ENCODE measurements at regions not wholly inside any gene's neighbourhood (a gene's known extent, or its start where the extent isn't known, plus 50 kb on each side); places are given as distances from the start of the nearest gene placed in this dataset.

DNA sequence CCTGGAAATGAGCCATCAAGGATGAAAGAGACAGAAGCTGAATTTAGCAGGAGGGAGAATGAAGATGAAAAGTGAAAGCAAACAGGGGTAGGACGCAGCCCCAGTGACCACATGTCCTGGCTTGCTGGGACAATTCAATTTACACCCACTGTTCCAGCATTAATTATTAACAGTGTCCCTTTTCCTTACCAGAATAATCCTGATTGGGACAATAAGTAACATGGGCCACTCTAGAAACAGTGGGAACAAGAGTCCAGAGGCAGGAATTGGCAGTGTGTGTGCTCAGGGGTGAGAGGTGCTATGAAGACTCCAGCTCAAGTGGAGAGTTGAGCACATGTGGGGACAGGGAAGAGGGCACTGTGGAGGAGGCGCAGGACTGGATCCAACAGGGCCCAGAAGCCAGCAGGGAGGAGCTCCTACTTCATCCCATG, 147.1 kb downstream of the C5orf15 start:
- ATAC-seq, result no peak
- TF ChIP-seq ZNF565 (CRISPR knock-in tag; conservative IDR thresholded peaks at IDR 0.05; ENCODE audit: low read depth), result no peak
- no peak for TF ChIP-seq ZFP3 (CRISPR knock-in tag; IDR thresholded peaks at IDR 0.05)

- no peak for ATAC-seq
- no peak for TF ChIP-seq SNAI2 (CRISPR knock-in tag; IDR thresholded peaks at IDR 0.05)
- no peak for TF ChIP-seq ZC3H10 (CRISPR knock-in tag; IDR thresholded peaks at IDR 0.05)
- no peak for TF ChIP-seq CSRNP3 (CRISPR knock-in tag; IDR thresholded peaks at IDR 0.05)
- no peak for TF ChIP-seq ESRRG (CRISPR knock-in tag; IDR thresholded peaks at IDR 0.05)
- TF ChIP-seq OSR1 (CRISPR knock-in tag; IDR thresholded peaks at IDR 0.05), result no peak
- no peak for TF ChIP-seq RARB (CRISPR knock-in tag; IDR thresholded peaks at IDR 0.05)
- no peak for TF ChIP-seq TCF4 (CRISPR knock-in tag; IDR thresholded peaks at IDR 0.05; ENCODE audit: borderline replicate concordance)
- TF ChIP-seq BACH2 (CRISPR knock-in tag; IDR thresholded peaks at IDR 0.05; ENCODE audit: borderline replicate concordance), result no peak
- no peak for TF ChIP-seq PATZ1 (CRISPR knock-in tag; IDR thresholded peaks at IDR 0.05; ENCODE audit: borderline replicate concordance)
- TF ChIP-seq CSDC2 (CRISPR knock-in tag; IDR thresholded peaks at IDR 0.05), result no peak
- TF ChIP-seq, protein P1, sequence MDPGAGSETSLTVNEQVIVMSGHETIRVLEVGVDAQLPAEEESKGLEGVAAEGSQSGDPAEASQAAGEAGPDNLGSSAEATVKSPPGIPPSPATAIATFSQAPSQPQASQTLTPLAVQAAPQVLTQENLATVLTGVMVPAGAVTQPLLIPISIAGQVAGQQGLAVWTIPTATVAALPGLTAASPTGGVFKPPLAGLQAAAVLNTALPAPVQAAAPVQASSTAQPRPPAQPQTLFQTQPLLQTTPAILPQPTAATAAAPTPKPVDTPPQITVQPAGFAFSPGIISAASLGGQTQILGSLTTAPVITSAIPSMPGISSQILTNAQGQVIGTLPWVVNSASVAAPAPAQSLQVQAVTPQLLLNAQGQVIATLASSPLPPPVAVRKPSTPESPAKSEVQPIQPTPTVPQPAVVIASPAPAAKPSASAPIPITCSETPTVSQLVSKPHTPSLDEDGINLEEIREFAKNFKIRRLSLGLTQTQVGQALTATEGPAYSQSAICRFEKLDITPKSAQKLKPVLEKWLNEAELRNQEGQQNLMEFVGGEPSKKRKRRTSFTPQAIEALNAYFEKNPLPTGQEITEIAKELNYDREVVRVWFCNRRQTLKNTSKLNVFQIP (CRISPR knock-in tag; IDR thresholded peaks at IDR 0.05; ENCODE audit: borderline replicate concordance, low read depth), result no peak
These were observed 147.9 kb downstream of the C5orf15 start for GRCh38 chr5:133820507-133820906.

- TF ChIP-seq SNAI2 (CRISPR knock-in tag; IDR thresholded peaks at IDR 0.05) (no peak), OSR1 (CRISPR knock-in tag; IDR thresholded peaks at IDR 0.05) (no peak), ZNF565 (CRISPR knock-in tag; conservative IDR thresholded peaks at IDR 0.05; ENCODE audit: low read depth) (no peak), TCF4 (CRISPR knock-in tag; IDR thresholded peaks at IDR 0.05; ENCODE audit: borderline replicate concordance) (no peak), TSHZ2 (CRISPR knock-in tag; IDR thresholded peaks at IDR 0.05) (no peak), RARB (CRISPR knock-in tag; IDR thresholded peaks at IDR 0.05) (no peak)
- no peak for ATAC-seq
These were observed 148.4 kb downstream of the C5orf15 start for GRCh38 chr5:133819977-133820471.

GRCh38 chr5:133818869-133819600, 149.4 kb downstream of the C5orf15 start:
- no peak for ATAC-seq
- TF ChIP-seq CSRNP3 (CRISPR knock-in tag; IDR thresholded peaks at IDR 0.05), result no peak
- TF ChIP-seq GLIS3 (CRISPR knock-in tag; IDR thresholded peaks at IDR 0.05), result no peak
- TF ChIP-seq, protein P2, sequence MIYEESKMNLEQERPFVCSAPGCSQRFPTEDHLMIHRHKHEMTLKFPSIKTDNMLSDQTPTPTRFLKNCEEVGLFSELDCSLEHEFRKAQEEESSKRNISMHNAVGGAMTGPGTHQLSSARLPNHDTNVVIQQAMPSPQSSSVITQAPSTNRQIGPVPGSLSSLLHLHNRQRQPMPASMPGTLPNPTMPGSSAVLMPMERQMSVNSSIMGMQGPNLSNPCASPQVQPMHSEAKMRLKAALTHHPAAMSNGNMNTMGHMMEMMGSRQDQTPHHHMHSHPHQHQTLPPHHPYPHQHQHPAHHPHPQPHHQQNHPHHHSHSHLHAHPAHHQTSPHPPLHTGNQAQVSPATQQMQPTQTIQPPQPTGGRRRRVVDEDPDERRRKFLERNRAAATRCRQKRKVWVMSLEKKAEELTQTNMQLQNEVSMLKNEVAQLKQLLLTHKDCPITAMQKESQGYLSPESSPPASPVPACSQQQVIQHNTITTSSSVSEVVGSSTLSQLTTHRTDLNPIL (CRISPR knock-in tag; IDR thresholded peaks at IDR 0.05; ENCODE audit: low read depth), result no peak
- no peak for TF ChIP-seq RARB (CRISPR knock-in tag; IDR thresholded peaks at IDR 0.05)
- no peak for TF ChIP-seq ISL1 (CRISPR knock-in tag; IDR thresholded peaks at IDR 0.05)
- no peak for TF ChIP-seq ZNF8 (CRISPR knock-in tag; IDR thresholded peaks at IDR 0.05)
- no peak for TF ChIP-seq ARNTL (CRISPR knock-in tag; IDR thresholded peaks at IDR 0.05; ENCODE audit: borderline replicate concordance, low read depth)
- TF ChIP-seq ZFP30 (CRISPR knock-in tag; IDR thresholded peaks at IDR 0.05), result no peak
- TF ChIP-seq PATZ1 (CRISPR knock-in tag; IDR thresholded peaks at IDR 0.05; ENCODE audit: borderline replicate concordance), result no peak
- no peak for TF ChIP-seq ZFP3 (CRISPR knock-in tag; IDR thresholded peaks at IDR 0.05)
